NCI-H748 (cell line): ENCODE measurements at regions not wholly inside any gene's neighbourhood (a gene's known extent, or its start where the extent isn't known, plus 50 kb on each side); places are given as distances from the start of the nearest gene placed in this dataset.

Source experiments
- DNase-seq: peaks from one replicate; lab custom pipeline; 2025; ENCODE audit not compliant: unreplicated experiment; lab: John Stamatoyannopoulos, UW

DNA sequence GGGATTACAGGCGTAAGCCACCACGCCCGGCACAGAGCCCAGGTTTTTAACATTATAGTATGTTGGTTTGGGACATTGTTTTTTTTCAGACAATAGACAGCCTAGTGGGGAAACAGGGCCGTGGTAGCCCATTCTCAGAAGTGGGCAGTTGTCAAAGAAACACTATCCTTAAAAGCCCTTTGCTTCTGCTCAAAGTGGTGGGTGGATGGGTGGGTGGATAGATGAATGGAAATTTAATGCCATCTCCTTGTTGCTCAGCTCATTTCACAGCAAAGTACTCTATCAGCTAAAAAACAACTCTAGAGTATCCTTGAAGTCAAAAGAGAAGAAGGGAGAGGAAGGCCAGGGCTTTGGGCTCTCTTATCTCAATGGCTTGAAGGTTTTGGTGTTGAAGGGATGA lies 137.8 kb downstream of the RRAGC start:
- no peak for DNase-seq

GRCh38 chr1:38719880-38720279 lies 139.7 kb downstream of the RRAGC start:
- DNase-seq, result no peak

DNA sequence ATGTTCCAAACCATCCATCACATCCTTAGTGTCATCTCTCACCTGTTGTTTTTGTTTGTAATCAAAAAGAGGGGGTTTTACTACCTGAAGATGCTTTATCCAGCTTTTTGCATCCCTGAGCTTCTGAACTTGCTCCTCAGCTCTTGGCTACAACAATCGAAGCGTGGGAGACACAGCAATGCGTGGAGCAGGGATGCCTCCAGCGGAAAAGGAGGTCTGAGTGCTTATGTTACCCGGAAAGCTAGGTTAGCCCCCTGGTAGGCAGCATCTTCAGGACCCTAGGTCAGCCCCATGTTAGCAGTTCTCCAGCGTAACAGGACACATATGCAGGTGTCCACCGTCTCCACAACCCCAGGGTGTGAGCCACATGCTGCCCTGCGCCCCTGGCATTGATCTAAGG lies 141.5 kb downstream of the RRAGC start:
- DNase-seq, result no peak

- DNase-seq, result no peak
These were observed 143.3 kb downstream of the RRAGC start for GRCh38 chr1:38716229-38716628.

DNA sequence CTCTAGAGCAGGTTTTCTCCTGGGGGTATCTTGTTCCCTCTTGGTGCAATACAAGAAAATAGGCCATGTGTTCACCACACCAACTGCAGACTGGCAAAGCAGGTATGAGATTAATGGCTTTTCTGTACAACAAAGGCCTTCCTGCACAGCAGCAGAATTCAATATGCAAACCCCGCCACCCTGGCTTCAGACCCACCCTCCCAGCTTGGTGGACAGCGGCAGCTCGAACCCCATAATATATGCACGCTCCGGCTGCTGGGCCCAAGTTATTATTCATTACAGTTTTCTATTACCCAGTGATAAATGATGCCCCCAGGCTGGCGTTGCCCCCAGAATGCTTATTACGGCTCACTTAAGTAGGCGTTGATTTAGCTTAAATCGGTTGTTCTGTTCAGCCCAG lies 144.2 kb downstream of the RRAGC start:
- DNase-seq, result no peak

- DNase-seq, result no peak
These were observed 147.5 kb downstream of the RRAGC start for GRCh38 chr1:38712046-38712445.

DNA sequence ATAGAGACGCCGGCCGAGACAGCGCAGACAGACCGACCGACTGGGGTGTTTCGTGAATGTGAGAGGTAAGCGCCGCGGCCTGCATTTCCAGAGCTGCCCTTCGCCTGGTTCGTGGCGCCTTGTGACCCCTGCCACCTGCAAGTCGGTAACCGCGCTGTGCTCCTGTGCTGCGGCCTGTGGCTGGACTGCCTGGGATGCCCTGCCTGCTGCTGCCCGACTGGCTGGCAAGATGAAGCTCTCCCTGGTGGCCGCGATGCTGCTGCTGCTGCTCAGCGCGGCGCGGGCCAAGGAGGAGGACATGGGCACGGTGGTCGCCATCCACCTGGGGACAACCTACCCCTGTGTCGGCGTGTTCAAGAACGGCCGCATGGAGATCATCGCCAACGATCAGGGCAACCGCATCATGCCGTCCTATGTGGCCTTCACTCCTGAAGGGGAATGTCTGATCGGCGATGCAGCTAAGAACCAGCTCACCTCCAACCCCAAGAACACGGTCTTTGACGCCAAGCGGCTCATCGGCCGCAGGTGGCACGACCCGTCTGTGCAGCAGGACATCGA lies 150.8 kb downstream of the RRAGC start:
- no peak for DNase-seq

- no peak for DNase-seq
These were observed 158.5 kb downstream of the RRAGC start for GRCh38 chr1:38701088-38701487.

GRCh38 chr1:38700077-38700470 lies 159.5 kb downstream of the RRAGC start:
- DNase-seq, result no peak

GRCh38 chr1:38699330-38700076 lies 160.1 kb downstream of the RRAGC start:
- no peak for DNase-seq

DNA sequence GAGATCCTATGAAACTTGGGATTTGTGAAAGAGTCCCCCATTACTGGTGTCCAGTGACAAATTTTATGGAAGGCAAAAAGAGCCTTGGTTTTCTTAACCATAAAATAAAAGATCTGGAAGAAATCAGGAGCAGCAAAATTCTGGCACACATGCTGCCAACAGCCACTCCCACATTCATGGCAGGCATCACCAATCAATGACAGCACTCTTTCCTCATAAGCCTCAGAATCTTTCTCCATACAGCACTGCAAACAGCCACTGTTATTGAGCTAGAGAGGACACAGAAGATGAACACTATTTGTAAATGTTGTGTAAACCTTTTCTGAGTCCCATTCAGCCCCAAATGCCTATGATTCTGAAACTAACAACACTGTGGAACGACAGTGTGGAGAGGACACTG lies 162.2 kb downstream of the RRAGC start:
- DNase-seq, result no peak

DNA sequence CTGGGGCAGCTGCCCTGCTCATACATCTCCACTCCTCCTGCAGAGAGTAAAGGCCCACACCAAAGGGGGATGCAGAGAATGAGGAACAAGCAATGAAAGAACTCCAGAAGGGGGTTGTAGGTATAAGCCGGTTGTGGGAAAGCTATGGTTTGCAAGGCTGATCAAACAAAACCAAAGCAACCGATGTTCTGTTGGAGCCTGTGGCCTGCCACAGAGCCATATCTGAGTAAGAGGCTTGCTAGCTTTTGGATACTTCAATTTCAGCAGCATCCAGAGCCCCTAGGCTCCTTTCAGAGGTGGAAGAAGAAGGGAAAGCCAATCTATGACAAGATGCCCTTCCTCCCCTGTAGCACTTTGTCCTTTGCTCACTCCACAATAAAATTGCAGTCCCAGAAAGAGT lies 163.2 kb downstream of the RRAGC start:
- no peak for DNase-seq

GRCh38 chr1:38693759-38694158 lies 165.8 kb downstream of the RRAGC start:
- DNase-seq, result no peak

DNA sequence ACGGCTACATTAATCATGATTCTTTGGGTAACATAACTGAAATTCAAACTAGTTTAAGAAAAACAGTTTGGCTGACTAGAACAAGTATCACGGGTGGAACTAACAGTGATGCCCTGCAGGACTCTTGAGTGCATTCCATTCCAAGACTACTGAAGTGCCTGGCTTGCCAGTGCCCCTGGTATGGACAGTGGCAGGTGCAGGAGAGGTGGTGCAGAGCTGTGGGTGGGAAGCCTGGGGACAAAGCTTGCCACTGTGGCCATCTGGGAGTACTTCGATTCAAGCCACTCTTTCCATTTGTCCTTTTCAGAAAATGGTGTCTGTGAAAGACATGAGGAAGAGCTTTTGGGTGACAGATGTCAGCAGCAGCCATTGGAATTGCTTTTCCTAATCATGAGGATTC lies 166.5 kb downstream of the RRAGC start:
- no peak for DNase-seq

GRCh38 chr1:38690790-38691449 lies 168.7 kb downstream of the RRAGC start:
- no peak for DNase-seq

- no peak for DNase-seq
These were observed 172.7 kb downstream of the RRAGC start for GRCh38 chr1:38686927-38687255.

DNA sequence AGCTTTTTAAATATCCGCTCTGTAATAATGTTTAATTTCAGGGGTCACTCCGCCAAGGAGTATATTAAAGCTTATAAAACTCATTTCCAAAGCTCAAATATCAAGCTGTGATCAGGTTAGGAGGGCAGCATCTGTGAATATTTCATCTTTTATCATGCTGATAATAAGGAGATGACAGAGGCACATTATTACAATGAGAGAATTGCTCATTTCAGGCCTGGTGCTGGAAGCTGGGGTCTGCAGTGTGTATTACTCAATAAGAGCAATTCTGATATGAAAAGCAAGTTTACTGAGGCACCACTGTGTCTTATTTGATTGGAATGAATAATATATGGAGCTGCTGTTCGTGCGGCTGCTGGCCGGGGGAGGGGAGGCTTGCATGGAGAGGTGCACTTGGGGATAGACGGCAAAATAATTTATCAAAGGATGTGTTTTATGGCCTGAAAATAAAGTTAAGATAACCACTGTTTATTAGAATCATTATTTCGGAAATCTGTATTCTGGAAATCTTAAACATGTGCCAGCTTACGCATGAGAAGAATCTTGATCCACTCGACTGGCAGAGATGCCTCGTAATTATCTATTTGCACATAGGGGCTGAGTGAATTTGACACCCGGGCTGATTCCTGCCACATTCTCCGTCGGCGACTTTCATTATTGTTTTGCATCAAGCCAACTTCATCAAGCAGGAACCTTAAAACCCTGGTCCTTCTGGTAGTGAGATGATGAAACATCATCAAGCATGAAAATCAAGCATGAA lies 173.2 kb downstream of the RRAGC start:
- DNase-seq, result peak; percentile 16

GRCh38 chr1:38685388-38685787 lies 174.2 kb downstream of the RRAGC start:
- DNase-seq, result no peak

- no peak for DNase-seq
These were observed 178.6 kb downstream of the RRAGC start for GRCh38 chr1:38680801-38681510.

GRCh38 chr1:38677756-38678155 lies 181.8 kb downstream of the RRAGC start:
- DNase-seq, result no peak

DNA sequence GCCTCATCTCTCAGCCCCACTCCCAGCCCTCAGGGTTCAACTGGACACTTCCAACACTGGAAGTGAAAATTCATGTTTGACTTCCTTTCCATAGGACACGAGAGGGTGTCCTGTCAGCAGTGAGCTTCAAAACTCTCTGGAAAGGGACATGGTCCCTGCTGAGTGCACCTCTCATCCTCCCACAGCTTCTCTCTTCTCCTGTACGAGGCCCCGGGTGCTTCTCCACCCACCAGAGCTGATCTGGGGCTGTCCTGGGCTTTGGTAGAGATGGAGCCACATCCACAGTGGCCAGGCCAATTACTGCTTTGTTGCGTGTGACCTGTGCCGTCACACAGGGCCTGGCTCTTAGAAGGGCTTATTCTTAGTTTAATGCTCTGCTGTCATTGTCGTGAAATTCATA lies 182.3 kb downstream of the RRAGC start:
- no peak for DNase-seq
